GM12872 (cell line): ENCODE measurements at regions not wholly inside any gene's neighbourhood (a gene's known extent, or its start where the extent isn't known, plus 50 kb on each side); places are given as distances from the start of the nearest gene placed in this dataset.

Source experiments
- TF ChIP-seq, protein P1 (sequence below): IDR thresholded peaks from 3 replicates; pipeline ENCODE4 v1.5.1; 2011; ENCODE audit warnings: low read depth, mild to moderate bottlenecking, low read length, moderate library complexity; ENCODE audit not compliant: insufficient read depth

GRCh38 chr6:88538840-88539239 lies 372.7 kb upstream of the CNR1 start:
- TF ChIP-seq, protein P1, sequence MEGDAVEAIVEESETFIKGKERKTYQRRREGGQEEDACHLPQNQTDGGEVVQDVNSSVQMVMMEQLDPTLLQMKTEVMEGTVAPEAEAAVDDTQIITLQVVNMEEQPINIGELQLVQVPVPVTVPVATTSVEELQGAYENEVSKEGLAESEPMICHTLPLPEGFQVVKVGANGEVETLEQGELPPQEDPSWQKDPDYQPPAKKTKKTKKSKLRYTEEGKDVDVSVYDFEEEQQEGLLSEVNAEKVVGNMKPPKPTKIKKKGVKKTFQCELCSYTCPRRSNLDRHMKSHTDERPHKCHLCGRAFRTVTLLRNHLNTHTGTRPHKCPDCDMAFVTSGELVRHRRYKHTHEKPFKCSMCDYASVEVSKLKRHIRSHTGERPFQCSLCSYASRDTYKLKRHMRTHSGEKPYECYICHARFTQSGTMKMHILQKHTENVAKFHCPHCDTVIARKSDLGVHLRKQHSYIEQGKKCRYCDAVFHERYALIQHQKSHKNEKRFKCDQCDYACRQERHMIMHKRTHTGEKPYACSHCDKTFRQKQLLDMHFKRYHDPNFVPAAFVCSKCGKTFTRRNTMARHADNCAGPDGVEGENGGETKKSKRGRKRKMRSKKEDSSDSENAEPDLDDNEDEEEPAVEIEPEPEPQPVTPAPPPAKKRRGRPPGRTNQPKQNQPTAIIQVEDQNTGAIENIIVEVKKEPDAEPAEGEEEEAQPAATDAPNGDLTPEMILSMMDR, result no peak

DNA sequence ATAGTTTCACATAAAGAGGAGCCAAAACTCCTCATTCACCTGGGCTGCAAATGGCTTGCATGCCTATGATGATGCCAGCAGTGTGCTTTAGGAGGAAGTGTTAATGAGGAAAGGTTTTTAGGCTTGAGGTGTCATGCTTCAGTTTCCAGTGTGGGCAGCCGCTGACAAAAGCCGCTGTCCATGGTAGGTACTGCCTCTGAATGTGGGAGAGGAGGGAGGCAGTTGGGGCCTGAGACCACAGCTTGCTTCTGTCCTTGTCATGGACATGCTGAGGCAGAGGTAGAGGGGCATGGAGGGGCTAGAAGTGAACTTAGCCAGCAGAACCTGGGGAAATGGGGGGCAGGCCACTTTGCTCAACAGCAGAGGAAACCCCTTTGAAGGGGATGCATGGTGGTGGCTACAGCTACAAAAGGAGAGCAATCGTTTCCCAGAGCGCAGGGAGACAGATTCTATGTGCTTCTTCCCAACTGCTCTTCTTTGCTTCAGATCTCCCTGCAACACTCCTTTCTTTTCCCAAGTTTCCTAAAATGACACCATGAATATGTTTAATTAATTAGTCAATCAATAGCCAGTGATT lies 372.1 kb upstream of the CNR1 start:
- TF ChIP-seq, protein P1, result no peak

DNA sequence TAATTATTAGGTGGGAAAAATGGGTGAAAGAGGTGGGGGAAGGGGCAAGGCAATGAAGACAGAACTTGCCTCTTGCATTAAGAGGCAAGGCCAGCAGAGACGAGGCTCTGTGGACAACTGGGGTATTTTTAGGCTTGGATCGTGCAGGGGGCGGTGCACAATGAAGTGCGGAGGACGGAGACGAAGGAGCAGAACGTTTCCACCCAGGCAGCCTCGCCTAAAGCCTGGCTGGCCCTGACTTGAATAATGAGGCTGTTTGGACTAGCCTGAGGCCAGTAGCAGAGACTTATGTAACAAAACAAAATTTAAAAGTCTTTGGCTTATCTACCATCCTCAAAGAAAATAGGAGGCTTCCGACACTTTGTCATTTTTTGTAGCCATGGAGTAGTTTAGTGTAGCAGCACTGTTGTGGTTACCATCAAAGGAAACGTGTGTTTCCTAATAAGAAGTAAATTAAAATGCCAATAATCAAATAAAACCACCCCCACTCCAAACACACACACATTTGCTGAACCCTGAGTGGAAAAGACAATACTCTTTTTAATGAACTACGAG lies 370.0 kb upstream of the CNR1 start:
- TF ChIP-seq, protein P1, result no peak

GRCh38 chr6:88535306-88535705 lies 369.2 kb upstream of the CNR1 start:
- TF ChIP-seq, protein P1, result no peak

DNA sequence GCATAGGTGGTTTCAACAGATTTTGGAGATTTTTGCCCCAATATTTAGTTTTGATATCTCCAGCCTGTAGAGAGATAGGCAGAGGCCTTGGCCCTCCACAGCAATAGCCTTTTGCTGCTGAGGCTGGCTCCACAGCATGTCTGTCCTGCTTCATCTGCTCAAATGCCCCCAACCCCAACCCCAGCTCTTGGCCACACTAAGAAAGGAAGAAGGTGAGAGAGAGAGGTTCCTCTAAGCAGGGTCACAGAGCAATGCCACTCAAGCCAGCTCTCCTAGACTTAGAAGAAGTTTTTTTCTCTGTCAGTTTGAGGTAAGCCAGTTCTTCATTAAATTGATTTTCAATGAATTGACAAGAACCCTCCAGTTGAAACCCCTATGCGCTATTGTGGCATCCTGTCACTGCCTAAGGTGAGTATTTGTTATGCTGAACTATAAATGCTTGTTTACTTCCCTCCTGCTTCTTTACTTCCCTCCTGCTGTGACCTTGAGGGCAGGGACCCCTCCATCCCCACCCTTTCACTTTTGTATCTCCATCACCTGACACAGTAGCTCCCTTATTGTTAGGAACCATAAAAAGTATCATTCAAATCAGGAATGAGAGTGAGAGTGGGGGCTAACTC lies 366.2 kb upstream of the CNR1 start:
- TF ChIP-seq, protein P1, result no peak

GRCh38 chr6:88529726-88530125 lies 363.6 kb upstream of the CNR1 start:
- TF ChIP-seq, protein P1, result no peak

- TF ChIP-seq, protein P1, result no peak
Measured at GRCh38 chr6:88520445-88520844, 354.3 kb upstream of the CNR1 start.
